ENCODE measurements at regions not wholly inside any gene's neighbourhood (a gene's known extent, or its start where the extent isn't known, plus 50 kb on each side); places are given as distances from the start of the nearest gene placed in this dataset.

GRCh38 chr13:34026308-34026707 is 208.4 kb downstream of the RFC3 start:
- H3K27me3 ChIP-seq (ENCODE audit: control insufficient read depth in 3 of 3, insufficient read depth in 3 of 3, low read depth in 1 of 3, low read length in 3 of 3): no peaks in the 10 kb centered on the region
- no peak overlapping the region for H3K4me2 ChIP-seq (ENCODE audit: insufficient read depth, low read length, poor library complexity, severe bottlenecking)
- no peak overlapping the region for H3K9ac ChIP-seq (ENCODE audit: low read depth, low read length, poor library complexity)
- no peak overlapping the region for H2AK5ac ChIP-seq (ENCODE audit: low read depth, low read length)
- H3K79me1 ChIP-seq (ENCODE audit: low read depth, low read length): no peaks in the 10 kb centered on the region
- no peak overlapping the region for H2BK15ac ChIP-seq (ENCODE audit: low read length)
- no peak overlapping the region for H2BK120ac ChIP-seq (ENCODE audit: low read depth, low read length)
- H4K91ac ChIP-seq (ENCODE audit: low read depth, low read length, poor library complexity): no peak overlapping the region
- no peak overlapping the region for H2AFZ ChIP-seq (ENCODE audit: low read length)
- H3K4me1 ChIP-seq (ENCODE audit: control insufficient read depth in 2 of 2, insufficient read depth in 1 of 2, low read depth in 1 of 2, low read length in 2 of 2): no peaks in the 10 kb centered on the region
- H3K27ac ChIP-seq (replicated peaks; ENCODE audit: low read length): no peak overlapping the region
- no peak overlapping the region for H4K8ac ChIP-seq (ENCODE audit: low read depth, low read length)
- H2BK12ac ChIP-seq (ENCODE audit: low read length): no peak overlapping the region
- H3K4me3 ChIP-seq (ENCODE audit: low read length in 2 of 2): no peak overlapping the region
- H3K18ac ChIP-seq (ENCODE audit: low read length): no peak overlapping the region
- H3K9me3 ChIP-seq (replicated peaks in 1 of 2; ENCODE audit: control insufficient read depth in 2 of 2, insufficient read depth in 1 of 2, low read depth in 1 of 2, low read length in 2 of 2): peaks cover 4 to 6% of the 10 kb centered on the region in 2 donors
- no peak overlapping the region for H2BK5ac ChIP-seq (ENCODE audit: low read length)
- H3K4ac ChIP-seq (ENCODE audit: low read length): no peak overlapping the region
- no peak overlapping the region for H3K23ac ChIP-seq (ENCODE audit: low read depth, low read length, poor library complexity)
- H3K14ac ChIP-seq (ENCODE audit: low read length): no peak overlapping the region
- H3K36me3 ChIP-seq (replicated peaks in 1 of 2; ENCODE audit: control insufficient read depth in 2 of 2, insufficient read depth in 2 of 2, low read length in 2 of 2): no peaks in the 10 kb centered on the region
- no peak for DNase-seq (ENCODE audit: low spot score)

DNA sequence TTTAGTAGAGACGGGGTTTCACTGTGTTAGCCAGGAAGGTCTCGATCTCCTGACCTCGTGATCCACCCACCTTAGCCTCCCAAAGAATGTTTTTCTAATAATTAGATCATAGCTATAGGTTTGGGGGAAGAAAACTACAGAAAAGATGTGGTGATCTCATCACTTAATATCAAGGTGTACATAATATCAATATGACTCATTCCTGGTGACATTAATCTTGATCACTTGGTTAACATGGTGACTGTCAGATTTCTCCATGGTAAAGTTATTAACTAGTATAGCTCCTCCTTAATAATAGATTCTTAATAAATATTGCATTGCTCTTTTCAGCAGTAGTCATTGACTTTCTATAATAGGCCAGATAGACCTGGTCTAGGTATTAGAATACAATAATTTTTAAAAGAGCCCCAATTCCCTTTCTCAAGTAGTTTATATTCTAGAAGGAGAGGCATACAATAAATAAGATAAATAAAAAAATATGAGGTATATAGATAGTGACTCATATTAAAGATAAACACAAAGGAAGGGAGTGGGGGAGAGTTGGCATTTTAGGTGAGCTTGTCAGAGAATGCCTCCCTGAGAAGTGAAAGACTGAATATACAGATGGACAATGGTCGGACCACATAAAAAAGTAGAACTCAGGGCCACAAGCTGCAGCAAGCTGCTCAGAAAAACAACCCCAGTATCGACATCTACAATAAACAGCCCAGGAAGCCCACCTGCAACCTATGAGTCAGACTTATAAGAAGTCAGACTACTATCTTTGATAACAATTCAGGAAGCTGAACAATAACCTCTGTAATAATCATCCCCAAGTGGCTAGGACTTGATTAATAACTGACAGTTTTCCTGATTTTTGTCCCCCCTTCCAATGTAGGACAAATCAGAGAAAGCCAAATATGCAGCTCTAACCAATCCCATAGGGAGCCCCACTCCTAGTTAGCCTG is 210.8 kb downstream of the RFC3 start:
- Histone ChIP-seq H4K8ac (ENCODE audit: low read depth, low read length) (no peak overlapping the region), H3K18ac (ENCODE audit: low read length) (no peak overlapping the region), H2BK120ac (ENCODE audit: low read depth, low read length) (no peak overlapping the region), H3K36me3 (replicated peaks in 1 of 2; ENCODE audit: control insufficient read depth in 2 of 2, insufficient read depth in 2 of 2, low read length in 2 of 2) (no peaks in the 10 kb centered on the region), H4K91ac (ENCODE audit: low read depth, low read length, poor library complexity) (no peak overlapping the region), H3K79me1 (ENCODE audit: low read depth, low read length) (no peaks in the 10 kb centered on the region), H3K9ac (ENCODE audit: low read depth, low read length, poor library complexity) (no peak overlapping the region), H3K23ac (ENCODE audit: low read depth, low read length, poor library complexity) (no peak overlapping the region), H3K4me3 (ENCODE audit: low read length in 2 of 2) (no peak overlapping the region), H2BK15ac (ENCODE audit: low read length) (no peak overlapping the region), H2AK5ac (ENCODE audit: low read depth, low read length) (no peak overlapping the region), H3K27me3 (ENCODE audit: control insufficient read depth in 3 of 3, insufficient read depth in 3 of 3, low read depth in 1 of 3, low read length in 3 of 3) (no peaks in the 10 kb centered on the region), H3K4me1 (ENCODE audit: control insufficient read depth in 2 of 2, insufficient read depth in 1 of 2, low read depth in 1 of 2, low read length in 2 of 2) (no peaks in the 10 kb centered on the region), H3K14ac (ENCODE audit: low read length) (no peak overlapping the region), H2BK5ac (ENCODE audit: low read length) (no peak overlapping the region), H3K27ac (replicated peaks; ENCODE audit: low read length) (no peak overlapping the region), H3K4me2 (ENCODE audit: insufficient read depth, low read length, poor library complexity, severe bottlenecking) (no peak overlapping the region), H2BK12ac (ENCODE audit: low read length) (no peak overlapping the region), H3K4ac (ENCODE audit: low read length) (no peak overlapping the region), H3K9me3 (replicated peaks in 1 of 2; ENCODE audit: control insufficient read depth in 2 of 2, insufficient read depth in 1 of 2, low read depth in 1 of 2, low read length in 2 of 2) (peaks cover 0 to 2% of the 10 kb centered on the region in 2 donors), H2AFZ (ENCODE audit: low read length) (no peak overlapping the region)
- no peak for DNase-seq (ENCODE audit: low spot score)
- no CpG with 5 or more reads among the region's 5 CpGs for WGBS, 2 donors (ENCODE audit: extremely low coverage in 2 of 2, insufficient read length in 2 of 2, insufficient replicate concordance in 1 of 2)

GRCh38 chr13:34030782-34031181 is 212.8 kb downstream of the RFC3 start:
- H2AFZ ChIP-seq (ENCODE audit: low read length): no peak overlapping the region
- H3K9ac ChIP-seq (ENCODE audit: low read depth, low read length, poor library complexity): no peak overlapping the region
- no peaks in the 10 kb centered on the region for H3K79me1 ChIP-seq (ENCODE audit: low read depth, low read length)
- H2BK120ac ChIP-seq (ENCODE audit: low read depth, low read length): no peak overlapping the region
- no peak for DNase-seq (ENCODE audit: low spot score)
- no peak overlapping the region for H3K18ac ChIP-seq (ENCODE audit: low read length)
- H4K91ac ChIP-seq (ENCODE audit: low read depth, low read length, poor library complexity): no peak overlapping the region
- H3K23ac ChIP-seq (ENCODE audit: low read depth, low read length, poor library complexity): no peak overlapping the region
- no peak overlapping the region for H3K14ac ChIP-seq (ENCODE audit: low read length)
- H2BK12ac ChIP-seq (ENCODE audit: low read length): no peak overlapping the region
- no peak overlapping the region for H3K4me3 ChIP-seq (ENCODE audit: low read length in 2 of 2)
- no peak overlapping the region for H3K27ac ChIP-seq (replicated peaks; ENCODE audit: low read length)
- H3K4me2 ChIP-seq (ENCODE audit: insufficient read depth, low read length, poor library complexity, severe bottlenecking): no peak overlapping the region
- no peak overlapping the region for H3K4ac ChIP-seq (ENCODE audit: low read length)
- H3K36me3 ChIP-seq (replicated peaks in 1 of 2; ENCODE audit: control insufficient read depth in 2 of 2, insufficient read depth in 2 of 2, low read length in 2 of 2): no peaks in the 10 kb centered on the region
- no peak overlapping the region for H2BK5ac ChIP-seq (ENCODE audit: low read length)
- no peak overlapping the region for H2AK5ac ChIP-seq (ENCODE audit: low read depth, low read length)
- peaks cover 2 to 6% of the 10 kb centered on the region in 2 donors for H3K9me3 ChIP-seq (replicated peaks in 1 of 2; ENCODE audit: control insufficient read depth in 2 of 2, insufficient read depth in 1 of 2, low read depth in 1 of 2, low read length in 2 of 2)
- no peak overlapping the region for H4K8ac ChIP-seq (ENCODE audit: low read depth, low read length)
- no peaks in the 10 kb centered on the region for H3K27me3 ChIP-seq (ENCODE audit: control insufficient read depth in 3 of 3, insufficient read depth in 3 of 3, low read depth in 1 of 3, low read length in 3 of 3)
- H2BK15ac ChIP-seq (ENCODE audit: low read length): no peak overlapping the region
- H3K4me1 ChIP-seq (ENCODE audit: control insufficient read depth in 2 of 2, insufficient read depth in 1 of 2, low read depth in 1 of 2, low read length in 2 of 2): no peaks in the 10 kb centered on the region

DNA sequence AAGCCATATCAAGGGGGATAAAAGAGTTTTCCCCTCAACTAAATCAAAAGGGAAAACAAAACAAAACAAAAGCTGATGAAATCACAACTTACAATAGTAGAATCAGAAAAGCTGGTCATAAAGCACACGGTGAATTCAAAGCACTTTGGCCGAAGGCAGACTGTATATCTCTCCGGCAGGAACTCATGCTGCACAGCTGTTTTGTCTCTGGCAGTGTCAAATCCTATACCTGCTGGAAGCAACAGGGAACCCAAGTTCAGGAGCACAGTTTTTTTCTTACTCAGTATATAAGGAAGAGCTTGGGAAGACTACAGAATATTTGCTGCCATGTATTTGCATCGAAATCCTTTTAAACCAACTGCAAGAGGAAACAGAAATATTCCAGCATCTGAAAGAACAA is 213.7 kb downstream of the RFC3 start:
- no peak overlapping the region for H2AFZ ChIP-seq (ENCODE audit: low read length)
- no peak overlapping the region for H3K4me3 ChIP-seq (ENCODE audit: low read length in 2 of 2)
- no peak overlapping the region for H3K4ac ChIP-seq (ENCODE audit: low read length)
- no peak for DNase-seq (ENCODE audit: low spot score)
- no peak overlapping the region for H3K27ac ChIP-seq (replicated peaks; ENCODE audit: low read length)
- no peaks in the 10 kb centered on the region for H3K27me3 ChIP-seq (ENCODE audit: control insufficient read depth in 3 of 3, insufficient read depth in 3 of 3, low read depth in 1 of 3, low read length in 3 of 3)
- no peak overlapping the region for H4K8ac ChIP-seq (ENCODE audit: low read depth, low read length)
- no peak overlapping the region for H2BK12ac ChIP-seq (ENCODE audit: low read length)
- no peak overlapping the region for H3K23ac ChIP-seq (ENCODE audit: low read depth, low read length, poor library complexity)
- no peak overlapping the region for H2AK5ac ChIP-seq (ENCODE audit: low read depth, low read length)
- H3K36me3 ChIP-seq (replicated peaks in 1 of 2; ENCODE audit: control insufficient read depth in 2 of 2, insufficient read depth in 2 of 2, low read length in 2 of 2): no peaks in the 10 kb centered on the region
- H2BK5ac ChIP-seq (ENCODE audit: low read length): no peak overlapping the region
- H3K18ac ChIP-seq (ENCODE audit: low read length): no peak overlapping the region
- H3K14ac ChIP-seq (ENCODE audit: low read length): no peak overlapping the region
- H3K9ac ChIP-seq (ENCODE audit: low read depth, low read length, poor library complexity): no peak overlapping the region
- H4K91ac ChIP-seq (ENCODE audit: low read depth, low read length, poor library complexity): no peak overlapping the region
- H3K4me2 ChIP-seq (ENCODE audit: insufficient read depth, low read length, poor library complexity, severe bottlenecking): no peak overlapping the region
- H3K4me1 ChIP-seq (ENCODE audit: control insufficient read depth in 2 of 2, insufficient read depth in 1 of 2, low read depth in 1 of 2, low read length in 2 of 2): no peaks in the 10 kb centered on the region
- H2BK15ac ChIP-seq (ENCODE audit: low read length): no peak overlapping the region
- WGBS, 2 donors (ENCODE audit: extremely low coverage in 2 of 2, insufficient read length in 2 of 2, insufficient replicate concordance in 1 of 2): no CpG with 5 or more reads among the region's 4 CpGs
- no peaks in the 10 kb centered on the region for H3K79me1 ChIP-seq (ENCODE audit: low read depth, low read length)
- peaks cover 0 to 9% of the 10 kb centered on the region in 2 donors for H3K9me3 ChIP-seq (replicated peaks in 1 of 2; ENCODE audit: control insufficient read depth in 2 of 2, insufficient read depth in 1 of 2, low read depth in 1 of 2, low read length in 2 of 2)
- no peak overlapping the region for H2BK120ac ChIP-seq (ENCODE audit: low read depth, low read length)

All from neuronal stem cell (in vitro differentiated cells).